SU-DHL-6 (cell line): ENCODE measurements at regions not wholly inside any gene's neighbourhood (a gene's known extent, or its start where the extent isn't known, plus 50 kb on each side); places are given as distances from the start of the nearest gene placed in this dataset.
A peak's percentile ranks its signal among the peaks of the same experiment; 100 is the strongest.

ENCODE experiments used
- H2AFZ ChIP-seq: fragments of 200-600 bp; sonication (generic); 2 replicates; pipeline ENCODE4 v1.6.1; 2014; ENCODE audit warnings: low read depth, mild to moderate bottlenecking, moderate library complexity, mixed read lengths, antibody characterized with exemption, low read length; ENCODE audit not compliant: severe bottlenecking
- H3F3A ChIP-seq: fragments of 200-600 bp; shearing (Covaris generic); 2 replicates; pipeline ENCODE4 v1.6.0; 2016; ENCODE audit warnings: antibody characterized with exemption, mild to moderate bottlenecking; ENCODE audit not compliant: insufficient read depth
- H3K27ac ChIP-seq: fragments of 200-600 bp; sonication (generic); 2 replicates; pipeline ENCODE4 v1.5.1; 2016; ENCODE audit warnings: low read depth, mild to moderate bottlenecking, low read length, moderate library complexity, mixed read lengths
- H3K27me3 ChIP-seq: fragments of 200-600 bp; sonication (generic), shearing (Covaris generic); 2 replicates; pipeline ENCODE4 v1.6.0; 2014; ENCODE audit warnings: mild to moderate bottlenecking, low read length
- H3K36me3 ChIP-seq: fragments of 200-600 bp; sonication (generic); 2 replicates; pipeline ENCODE4 v1.6.1; 2014; ENCODE audit warnings: mild to moderate bottlenecking, low read length, mixed read lengths
- H3K4me2 ChIP-seq: fragments of 300-600, 200-600 bp; shearing (Covaris generic), sonication (generic); 2 replicates; pipeline ENCODE4 v1.6.0; 2014; ENCODE audit warnings: low read length, low read depth, mild to moderate bottlenecking; ENCODE audit not compliant: poor library complexity, severe bottlenecking
- H3K4me3 ChIP-seq: fragments of 200-600 bp; sonication (generic); 2 replicates; pipeline ENCODE4 v1.5.1; 2014; ENCODE audit warnings: antibody characterized with exemption, low read length, mild to moderate bottlenecking, mixed read lengths; ENCODE audit not compliant: insufficient read depth, poor library complexity, severe bottlenecking
- H3K79me2 ChIP-seq: fragments of 200-600 bp; sonication (generic); 2 replicates; pipeline ENCODE4 v1.6.1; 2014; ENCODE audit warnings: mild to moderate bottlenecking, low read length, moderate library complexity; ENCODE audit not compliant: insufficient read depth
- H3K9ac ChIP-seq: fragments of 200-600 bp; sonication (generic); 2 replicates; pipeline ENCODE4 v1.7.0; 2014; ENCODE audit warnings: mild to moderate bottlenecking, low read length
- H3K9me2 ChIP-seq: fragments of 200-600 bp; sonication (generic); replicated peaks from 2 replicates; pipeline ENCODE4 v1.6.1; 2014; ENCODE audit warnings: low read length; ENCODE audit not compliant: insufficient read depth
- H3K9me3 ChIP-seq: fragments of 200-600 bp; sonication (generic); 2 replicates; pipeline ENCODE4 v1.6.1; 2014; ENCODE audit warnings: low read length, mixed read lengths; ENCODE audit not compliant: insufficient read depth
- H4K20me1 ChIP-seq: fragments of 200-600 bp; sonication (generic); 2 replicates; pipeline ENCODE4 v1.6.1; 2014; ENCODE audit warnings: low read depth, mild to moderate bottlenecking, antibody characterized with exemption, low read length, moderate library complexity, mixed read lengths
- EZH2phosphoT487 ChIP-seq: fragments of 200-600 bp; sonication (generic), shearing (Covaris generic); conservative IDR thresholded peaks from 2 replicates; pipeline ENCODE4 v1.6.1; 2018; ENCODE audit warnings: mild to moderate bottlenecking, antibody characterized with exemption, low read length, moderate library complexity, mixed read lengths
- TF ChIP-seq, protein P1 (sequence below): fragments of 200-600 bp; sonication (generic); IDR thresholded peaks from one replicate; pipeline ENCODE4 v1.5.1; 2017; ENCODE audit warnings: antibody characterized with exemption, mild to moderate bottlenecking, low read length, moderate library complexity; ENCODE audit not compliant: insufficient read depth, poor library complexity, severe bottlenecking

DNA sequence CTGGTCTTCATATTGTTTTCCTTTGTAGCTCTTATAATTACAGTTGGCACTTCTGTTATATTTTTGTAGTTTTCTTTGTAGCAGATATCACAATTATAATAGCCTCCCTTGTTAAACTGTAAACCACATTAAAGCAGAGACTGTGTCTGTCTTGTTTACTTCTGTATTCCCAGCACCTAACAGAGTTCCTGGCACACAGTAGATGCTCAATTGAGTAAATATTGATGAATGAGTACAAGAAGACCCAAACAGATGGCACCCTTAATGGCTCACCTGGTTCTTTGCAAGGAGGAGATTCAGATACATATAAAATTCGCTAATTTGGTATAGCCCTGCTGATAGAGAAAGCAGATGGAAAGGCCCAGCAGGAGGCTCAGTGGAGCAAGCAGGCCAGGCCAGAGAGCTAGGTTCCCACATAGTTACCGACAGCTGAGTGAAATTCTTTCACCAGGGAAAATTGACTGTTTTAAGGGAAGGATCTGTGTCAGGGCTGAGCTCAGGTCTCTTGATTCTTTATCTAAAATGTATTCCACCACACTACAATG lies 120.1 kb downstream of the NUP35 start:
- Histone ChIP-seq H3K9me2 (no peaks in the 10 kb centered on the region), H3K9me3 (no peaks in the 10 kb centered on the region), H3K4me3 (no peak overlapping the region), H3K36me3 (no peaks in the 10 kb centered on the region), H3K9ac (no peak overlapping the region), H3K79me2 (no peaks in the 10 kb centered on the region), H4K20me1 (no peaks in the 10 kb centered on the region), H3K27me3 (no peaks in the 10 kb centered on the region), H3K4me2 (no peak overlapping the region), H2AFZ (no peak overlapping the region), H3F3A (0 out of 2 replicates have a peak, but pooled peaks cover 5% of the 10 kb centered on the region), H3K27ac (no peak overlapping the region)
- no peak for TF ChIP-seq EZH2phosphoT487
- TF ChIP-seq, protein P1, sequence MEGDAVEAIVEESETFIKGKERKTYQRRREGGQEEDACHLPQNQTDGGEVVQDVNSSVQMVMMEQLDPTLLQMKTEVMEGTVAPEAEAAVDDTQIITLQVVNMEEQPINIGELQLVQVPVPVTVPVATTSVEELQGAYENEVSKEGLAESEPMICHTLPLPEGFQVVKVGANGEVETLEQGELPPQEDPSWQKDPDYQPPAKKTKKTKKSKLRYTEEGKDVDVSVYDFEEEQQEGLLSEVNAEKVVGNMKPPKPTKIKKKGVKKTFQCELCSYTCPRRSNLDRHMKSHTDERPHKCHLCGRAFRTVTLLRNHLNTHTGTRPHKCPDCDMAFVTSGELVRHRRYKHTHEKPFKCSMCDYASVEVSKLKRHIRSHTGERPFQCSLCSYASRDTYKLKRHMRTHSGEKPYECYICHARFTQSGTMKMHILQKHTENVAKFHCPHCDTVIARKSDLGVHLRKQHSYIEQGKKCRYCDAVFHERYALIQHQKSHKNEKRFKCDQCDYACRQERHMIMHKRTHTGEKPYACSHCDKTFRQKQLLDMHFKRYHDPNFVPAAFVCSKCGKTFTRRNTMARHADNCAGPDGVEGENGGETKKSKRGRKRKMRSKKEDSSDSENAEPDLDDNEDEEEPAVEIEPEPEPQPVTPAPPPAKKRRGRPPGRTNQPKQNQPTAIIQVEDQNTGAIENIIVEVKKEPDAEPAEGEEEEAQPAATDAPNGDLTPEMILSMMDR: no peak

DNA sequence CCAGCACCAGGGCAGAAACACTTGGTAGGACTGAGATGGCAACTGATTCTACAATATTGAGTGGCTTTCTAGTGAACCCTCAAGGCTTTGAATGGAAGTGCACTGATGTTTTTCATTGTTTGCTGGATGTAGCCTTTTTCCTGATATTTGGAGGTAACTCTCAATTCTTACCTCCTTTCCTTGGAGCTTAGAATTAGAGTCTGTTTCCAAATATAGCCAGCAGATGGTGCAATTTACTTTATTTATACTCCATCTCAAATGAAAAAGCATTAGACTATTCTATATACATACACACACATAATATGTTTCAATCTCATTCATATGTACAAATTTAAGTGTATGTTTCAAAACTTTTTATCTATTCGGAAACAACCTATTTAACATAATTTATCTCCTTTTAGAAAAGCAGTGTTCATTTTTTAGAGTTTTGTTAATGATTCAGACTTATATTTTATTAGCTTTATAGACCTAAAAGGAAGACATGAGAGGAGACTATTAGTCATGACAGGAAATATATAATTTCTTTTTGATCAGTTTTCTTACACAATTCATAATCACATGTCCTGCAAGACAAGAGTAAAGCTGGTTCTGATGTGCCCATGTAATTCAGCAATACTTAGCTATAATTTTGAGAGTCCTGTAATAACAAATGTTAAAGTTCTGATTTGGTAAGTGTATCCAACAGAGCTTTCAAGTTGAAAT lies 124.8 kb downstream of the NUP35 start:
- no peaks in the 10 kb centered on the region for H3K79me2 ChIP-seq
- no peak overlapping the region for H2AFZ ChIP-seq
- H3K9me2 ChIP-seq: no peaks in the 10 kb centered on the region
- H3K36me3 ChIP-seq: no peaks in the 10 kb centered on the region
- TF ChIP-seq EZH2phosphoT487: no peak
- TF ChIP-seq, protein P1: peak; percentile 23
- H3K27ac ChIP-seq: no peak overlapping the region
- no peak overlapping the region for H3K4me3 ChIP-seq
- H3K9me3 ChIP-seq: no peaks in the 10 kb centered on the region
- no peak overlapping the region for H3K4me2 ChIP-seq
- no peak overlapping the region for H3K9ac ChIP-seq
- H3K27me3 ChIP-seq: no peaks in the 10 kb centered on the region
- H3F3A ChIP-seq: no peaks in the 10 kb centered on the region
- H4K20me1 ChIP-seq: no peaks in the 10 kb centered on the region

DNA sequence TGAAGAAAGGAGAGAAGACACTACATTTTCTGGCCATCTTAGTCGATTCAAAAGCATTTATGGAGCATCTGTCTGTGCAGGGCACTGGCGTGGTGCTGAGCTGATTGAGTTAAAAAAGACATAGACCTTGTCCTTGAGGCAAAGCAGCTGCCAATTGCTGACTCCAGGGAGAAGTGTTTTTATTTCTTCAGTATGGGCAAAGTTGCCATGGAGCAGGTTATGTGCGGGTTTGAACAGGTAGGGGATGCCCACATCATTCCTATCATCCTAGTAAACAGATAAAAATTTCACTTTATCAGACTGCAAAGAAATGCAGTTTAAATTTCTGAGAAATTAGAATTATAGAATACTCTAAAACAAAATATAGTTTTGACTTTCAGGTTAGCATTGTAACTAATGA lies 125.8 kb downstream of the NUP35 start:
- H3K9ac ChIP-seq: no peak overlapping the region
- no peak overlapping the region for H3K4me2 ChIP-seq
- no peaks in the 10 kb centered on the region for H3K79me2 ChIP-seq
- no peaks in the 10 kb centered on the region for H3K27me3 ChIP-seq
- no peaks in the 10 kb centered on the region for H3K36me3 ChIP-seq
- no peak for TF ChIP-seq EZH2phosphoT487
- TF ChIP-seq, protein P1: no peak
- no peaks in the 10 kb centered on the region for H3K9me3 ChIP-seq
- no peak overlapping the region for H3K27ac ChIP-seq
- H3K9me2 ChIP-seq: no peaks in the 10 kb centered on the region
- H2AFZ ChIP-seq: no peak overlapping the region
- H4K20me1 ChIP-seq: no peaks in the 10 kb centered on the region
- no peak overlapping the region for H3K4me3 ChIP-seq
- H3F3A ChIP-seq: no peaks in the 10 kb centered on the region
